Ectodermal cell (in vitro differentiated cells): ENCODE measurements at regions not wholly inside any gene's neighbourhood (a gene's known extent, or its start where the extent isn't known, plus 50 kb on each side); places are given as distances from the start of the nearest gene placed in this dataset.
"Not testable (repeated sequence)": the region's sequence is repeated elsewhere in the genome, so short reads cannot be mapped to it uniquely, and the experiment has no call there.

Experiments used
- H3K27ac ChIP-seq: 2 replicates; pipeline ENCODE4 v1.7.0; 2013; ENCODE audit warnings: mild to moderate bottlenecking, low read depth, low read length; ENCODE audit not compliant: insufficient read depth, poor library complexity, severe bottlenecking
- H3K27me3 ChIP-seq: 2 replicates; pipeline ENCODE4 v1.7.0; 2013; ENCODE audit warnings: mild to moderate bottlenecking, low read length; ENCODE audit not compliant: insufficient read depth, control insufficient read depth, poor library complexity, severe bottlenecking
- H3K36me3 ChIP-seq: one replicate; pipeline ENCODE4 v1.7.0; 2013; ENCODE audit warnings: low read length; ENCODE audit not compliant: control insufficient read depth, insufficient read depth
- H3K4me1 ChIP-seq: one replicate; pipeline ENCODE4 v1.7.0; 2013; ENCODE audit warnings: low read length; ENCODE audit not compliant: control insufficient read depth, insufficient read depth
- H3K4me3 ChIP-seq: 2 replicates; pipeline ENCODE4 v1.7.0; 2013; ENCODE audit warnings: low read depth, low read length, control low read depth; ENCODE audit not compliant: insufficient read depth
- H3K9me3 ChIP-seq: 2 replicates; pipeline ENCODE4 v1.7.0; 2013; ENCODE audit warnings: mild to moderate bottlenecking, low read length, moderate library complexity; ENCODE audit not compliant: control insufficient read depth
- WGBS, 2 experiments: methylation state at CpG; one replicate each; pipeline ENCODE4 v1.1.7; 2013; ENCODE audit warnings: missing lambda C conversion rate in 2 of 2; 5-methylcytosine and 5-hydroxymethylcytosine counted together

DNA sequence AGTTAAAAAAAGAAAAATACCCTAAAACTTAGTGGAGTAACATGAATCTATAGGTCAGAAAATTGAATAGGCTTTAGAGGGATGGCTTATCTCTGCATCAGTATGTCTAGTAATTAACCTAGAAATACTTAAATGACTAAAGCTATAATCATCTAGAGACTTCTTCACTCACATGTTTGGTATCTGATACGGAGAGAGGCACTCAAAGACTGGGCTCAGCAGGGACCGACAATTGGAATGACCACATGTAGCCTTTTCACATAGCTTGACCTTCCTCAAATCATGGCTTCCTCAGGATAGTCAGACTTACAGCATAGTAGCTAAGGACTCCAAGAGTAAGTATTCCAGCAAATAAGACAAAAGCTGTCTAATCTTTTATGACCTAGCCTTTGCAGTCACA is 105.3 kb upstream of the RORB start:
- Histone ChIP-seq H3K27ac (no peak overlapping the region), H3K9me3 (no peaks in the 10 kb centered on the region), H3K27me3 (no peaks in the 10 kb centered on the region), H3K4me1 (no peaks in the 10 kb centered on the region), H3K36me3 (no peaks in the 10 kb centered on the region), H3K4me3 (no peak overlapping the region)
- 87 to 89% methylated on average over 2 of the region's 2 CpGs for WGBS, 2 experiments

DNA sequence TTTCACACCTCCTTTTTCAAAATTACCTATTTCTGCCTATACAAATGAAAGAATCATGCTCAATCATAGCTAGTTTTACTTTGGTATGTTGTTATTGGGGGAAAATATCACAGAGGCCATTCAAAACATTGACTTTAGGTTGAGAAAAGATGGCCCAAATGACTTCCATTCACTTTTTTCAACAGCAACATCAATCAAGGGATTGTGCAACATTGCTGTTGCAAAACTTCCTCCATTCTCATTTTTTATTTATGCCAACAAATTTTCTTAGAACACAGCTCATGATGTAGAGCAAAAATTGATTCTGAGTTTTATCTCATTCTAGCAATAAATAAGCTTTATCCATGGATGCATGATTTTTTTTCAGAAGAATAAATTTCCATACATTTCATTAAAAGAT is 93.6 kb upstream of the RORB start:
- no peak overlapping the region for H3K27ac ChIP-seq
- H3K9me3 ChIP-seq: no peaks in the 10 kb centered on the region
- no peak overlapping the region for H3K4me3 ChIP-seq
- no peaks in the 10 kb centered on the region for H3K27me3 ChIP-seq
- no peaks in the 10 kb centered on the region for H3K36me3 ChIP-seq
- H3K4me1 ChIP-seq: no peaks in the 10 kb centered on the region

DNA sequence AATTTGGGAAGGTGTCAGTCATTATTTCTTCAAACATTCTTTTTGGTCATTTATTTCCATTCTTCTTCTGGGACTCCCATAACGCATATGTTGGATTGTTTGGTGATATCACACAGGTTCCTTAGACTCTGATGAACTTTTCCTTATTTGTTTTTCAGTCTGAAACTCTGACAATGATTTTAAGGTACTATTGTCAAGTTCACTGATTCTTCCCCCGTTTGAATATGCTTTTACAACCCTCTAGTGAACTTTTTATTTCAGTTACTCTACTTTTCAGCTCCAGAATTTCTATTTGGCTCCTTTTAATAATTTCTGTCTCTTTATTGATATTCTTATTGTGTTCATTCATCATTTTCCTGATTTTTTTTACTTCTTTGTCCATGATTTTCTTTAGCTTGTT is 92.5 kb upstream of the RORB start:
- no peaks in the 10 kb centered on the region for H3K4me1 ChIP-seq
- H3K36me3 ChIP-seq: no peaks in the 10 kb centered on the region
- no peaks in the 10 kb centered on the region for H3K9me3 ChIP-seq
- H3K27me3 ChIP-seq: no peaks in the 10 kb centered on the region
- no peak overlapping the region for H3K4me3 ChIP-seq
- H3K27ac ChIP-seq: no peak overlapping the region
- WGBS, 2 experiments: 91 to 98% methylated on average over 2 of the region's 2 CpGs

DNA sequence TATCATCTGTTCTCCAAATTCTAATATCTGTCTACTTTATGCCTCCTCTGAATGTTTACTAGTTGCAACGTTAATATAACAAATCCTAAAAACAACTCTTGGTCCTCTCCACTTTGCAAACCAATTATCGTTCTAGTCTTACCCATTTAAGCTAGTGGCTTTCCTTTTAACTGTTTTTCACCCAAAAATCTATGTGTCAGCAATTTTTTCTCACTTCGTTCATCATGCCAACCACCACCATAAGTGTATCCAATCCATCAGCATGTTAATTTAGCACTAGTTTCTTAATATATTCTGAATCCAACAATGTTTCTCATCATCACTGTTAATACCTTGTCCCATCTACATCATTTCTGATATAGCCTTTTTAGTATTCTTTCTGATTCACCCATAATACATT is 90.0 kb upstream of the RORB start:
- Histone ChIP-seq H3K4me1 (no peaks in the 10 kb centered on the region), H3K9me3 (no peaks in the 10 kb centered on the region), H3K27ac (no peak overlapping the region), H3K36me3 (no peaks in the 10 kb centered on the region), H3K4me3 (no peak overlapping the region), H3K27me3 (no peaks in the 10 kb centered on the region)
- 81 to 87% methylated on average over 3 of the region's 3 CpGs for WGBS, 2 experiments

DNA sequence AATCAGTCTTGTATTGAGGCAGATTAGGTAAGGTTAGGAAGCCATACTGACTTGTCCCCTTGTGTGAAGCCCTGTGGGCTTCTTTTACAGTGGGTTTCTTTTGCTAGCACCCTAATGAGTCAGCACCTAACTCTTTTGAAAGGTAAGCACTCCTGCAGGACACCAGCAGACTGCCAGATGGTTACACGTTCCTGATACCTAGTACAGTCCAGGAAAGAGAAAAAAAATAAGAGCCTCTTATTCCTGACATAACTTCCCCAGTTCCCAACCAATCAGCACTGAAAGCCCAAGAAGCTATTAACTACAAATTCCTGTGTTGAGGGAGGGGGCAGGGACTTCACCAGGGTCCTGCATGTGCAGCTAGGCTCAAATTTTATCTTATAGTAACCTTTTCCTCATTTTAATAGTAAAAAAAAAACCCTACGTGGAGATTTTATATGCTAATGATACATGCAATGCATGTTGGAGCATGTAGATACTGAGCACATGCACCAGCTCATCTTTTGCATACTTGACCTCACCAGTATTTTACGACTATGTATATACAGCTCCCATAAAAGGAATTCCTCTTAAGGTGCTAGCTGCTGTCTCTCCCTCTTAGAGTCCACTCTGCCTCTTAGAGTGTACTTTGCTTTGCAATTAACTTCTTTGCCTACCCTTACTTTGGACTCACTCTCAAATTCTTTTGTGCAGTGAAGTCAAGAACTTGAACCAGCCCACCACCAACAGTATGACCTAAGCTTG is 84.7 kb upstream of the RORB start:
- H3K27ac ChIP-seq: no peak overlapping the region
- no peaks in the 10 kb centered on the region for H3K9me3 ChIP-seq
- no peaks in the 10 kb centered on the region for H3K27me3 ChIP-seq
- no peaks in the 10 kb centered on the region for H3K36me3 ChIP-seq
- 99 to 100% methylated on average over 2 of the region's 3 CpGs for WGBS, 2 experiments
- H3K4me3 ChIP-seq: no peak overlapping the region
- H3K4me1 ChIP-seq: no peaks in the 10 kb centered on the region

DNA sequence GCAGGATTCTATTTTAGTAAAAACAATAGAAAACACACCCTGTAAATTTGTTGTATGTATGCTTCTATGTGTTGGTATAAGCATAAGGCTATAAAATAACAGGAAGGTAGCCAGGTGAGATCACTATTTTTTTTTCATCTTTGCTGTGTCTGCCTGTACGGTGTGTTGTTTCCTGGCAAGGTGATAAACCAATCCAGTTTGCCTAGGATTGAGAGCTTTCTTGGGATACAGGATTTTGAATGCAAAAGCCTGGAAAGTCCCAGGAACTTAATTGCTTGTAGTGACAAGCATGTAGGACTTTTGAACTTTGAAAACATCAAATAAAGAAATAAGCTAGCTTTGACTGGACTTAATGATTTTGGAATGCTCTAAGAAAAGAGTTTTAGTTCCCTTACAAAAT is 83.3 kb upstream of the RORB start:
- Histone ChIP-seq H3K4me3 (no peak overlapping the region), H3K27ac (no peak overlapping the region), H3K36me3 (no peaks in the 10 kb centered on the region), H3K4me1 (no peaks in the 10 kb centered on the region), H3K27me3 (no peaks in the 10 kb centered on the region), H3K9me3 (no peaks in the 10 kb centered on the region)
- WGBS, 2 experiments: 90 to 93% methylated on average over 1 of the region's 1 CpG

DNA sequence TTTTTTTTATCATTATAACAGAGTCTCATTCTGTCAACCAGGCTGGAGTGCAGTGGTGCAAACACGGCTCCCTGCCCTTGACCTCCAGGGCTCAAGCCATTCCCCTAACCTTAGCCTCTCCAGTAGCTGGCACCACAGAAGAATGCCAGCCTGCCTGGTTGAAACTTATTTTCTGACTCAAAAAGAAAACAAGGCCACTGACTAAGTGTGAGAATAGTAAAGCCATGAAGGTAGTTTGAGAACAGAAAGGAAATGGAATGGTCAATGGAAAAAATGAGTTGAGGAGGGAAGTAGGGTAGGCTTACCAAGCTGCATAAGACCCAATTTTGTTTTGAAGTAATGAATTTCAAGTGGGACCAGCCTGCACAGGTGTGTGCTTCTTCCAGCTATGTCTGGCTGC is 82.8 kb upstream of the RORB start:
- Histone ChIP-seq H3K27me3 (no peaks in the 10 kb centered on the region), H3K27ac (no peak overlapping the region), H3K4me3 (no peak overlapping the region), H3K9me3 (no peaks in the 10 kb centered on the region), H3K36me3 (no peaks in the 10 kb centered on the region), H3K4me1 (no peaks in the 10 kb centered on the region)
- 84 to 89% methylated on average over 1 of the region's 1 CpG for WGBS, 2 experiments

DNA sequence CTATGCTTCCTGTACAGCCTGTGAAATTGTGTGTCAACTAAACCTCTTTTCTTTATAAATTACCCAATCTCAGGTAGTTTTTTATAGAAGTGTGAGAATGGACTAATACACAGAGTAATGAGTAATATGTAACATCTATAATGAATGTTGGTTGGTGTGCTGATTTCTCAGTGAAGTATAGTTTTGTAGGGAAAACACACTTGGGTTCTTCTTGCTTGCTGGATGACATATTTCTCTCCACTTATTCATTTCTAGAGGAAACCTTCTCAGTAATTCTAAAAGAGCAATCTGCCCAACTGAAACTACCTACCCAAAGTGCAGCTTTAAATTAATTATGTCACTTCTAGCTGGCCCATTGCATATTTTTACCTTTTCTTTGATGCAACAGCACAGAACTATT is 81.1 kb upstream of the RORB start:
- Histone ChIP-seq H3K27me3 (no peaks in the 10 kb centered on the region), H3K4me1 (no peaks in the 10 kb centered on the region), H3K4me3 (no peak overlapping the region), H3K9me3 (no peaks in the 10 kb centered on the region), H3K36me3 (no peaks in the 10 kb centered on the region), H3K27ac (no peak overlapping the region)

DNA sequence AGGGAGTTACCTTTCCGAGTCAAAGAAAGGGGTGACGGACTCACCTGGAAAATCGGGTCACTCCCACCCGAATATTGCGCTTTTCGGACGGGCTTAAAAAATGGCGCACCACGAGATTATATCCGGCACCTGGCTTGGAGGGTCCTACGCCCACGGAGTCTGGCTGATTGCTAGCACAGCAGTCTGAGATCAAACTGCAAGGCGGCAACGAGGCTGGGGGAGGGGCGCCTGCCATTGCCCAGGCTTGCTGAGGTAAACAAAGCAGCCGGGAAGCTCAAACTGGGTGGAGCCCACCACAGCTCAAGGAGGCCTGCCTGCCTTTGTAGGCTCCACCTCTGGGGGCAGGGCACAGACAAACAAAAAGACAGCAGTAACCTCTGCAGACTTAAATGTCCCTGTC is 72.6 kb upstream of the RORB start:
- not testable (repeated sequence) for H3K27me3 ChIP-seq, H3K9me3 ChIP-seq, H3K36me3 ChIP-seq, H3K4me3 ChIP-seq, H3K27ac ChIP-seq, H3K4me1 ChIP-seq
- 85 to 86% methylated on average over 15 of the region's 16 CpGs for WGBS, 2 experiments

DNA sequence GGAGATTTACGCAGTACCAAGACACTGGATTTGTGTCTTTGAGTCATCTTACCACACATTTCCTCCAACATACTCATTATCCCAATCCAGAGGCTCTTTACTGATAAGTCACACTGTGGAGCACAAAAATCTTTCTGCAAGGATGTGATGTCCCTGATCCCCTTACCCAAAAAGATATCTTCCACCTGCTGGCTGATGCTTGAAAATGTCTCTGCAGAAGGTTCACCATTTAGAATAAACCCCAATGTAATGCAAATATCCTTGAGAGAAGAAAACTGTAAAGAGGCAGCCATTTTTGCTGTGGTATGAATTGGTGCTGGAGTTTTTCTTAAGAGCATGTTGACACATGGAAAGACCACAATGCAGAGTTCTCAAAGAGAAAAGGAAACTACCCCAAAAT is 65.7 kb upstream of the RORB start:
- no peak overlapping the region for H3K27ac ChIP-seq
- 95 to 100% methylated on average over 1 of the region's 1 CpG for WGBS, 2 experiments
- no peaks in the 10 kb centered on the region for H3K4me1 ChIP-seq
- H3K36me3 ChIP-seq: no peaks in the 10 kb centered on the region
- H3K27me3 ChIP-seq: no peaks in the 10 kb centered on the region
- no peak overlapping the region for H3K4me3 ChIP-seq
- no peaks in the 10 kb centered on the region for H3K9me3 ChIP-seq
